ENCODE measurements at regions not wholly inside any gene's neighbourhood (a gene's known extent, or its start where the extent isn't known, plus 50 kb on each side); places are given as distances from the start of the nearest gene placed in this dataset.
"Not testable (repeated sequence)": the region's sequence is repeated elsewhere in the genome, so short reads cannot be mapped to it uniquely, and the experiment has no call there.

GRCh38 chr2:134035605-134036370, 218.1 kb upstream of the MGAT5 start:
- DNase-seq = no peak

GRCh38 chr2:134039912-134040581, 213.8 kb upstream of the MGAT5 start:
- DNase-seq = no peak

GRCh38 chr2:134040626-134041172, 213.2 kb upstream of the MGAT5 start:
- DNase-seq = not testable (repeated sequence)

- DNase-seq = no peak
Measured at GRCh38 chr2:134041877-134042276, 212.0 kb upstream of the MGAT5 start.

- not testable (repeated sequence) for DNase-seq
Measured at GRCh38 chr2:134043028-134043427, 210.8 kb upstream of the MGAT5 start.

- DNase-seq = no peak
Measured at GRCh38 chr2:134052173-134052572, 201.7 kb upstream of the MGAT5 start.

- no peak for DNase-seq
Measured at GRCh38 chr2:134056173-134056572, 197.7 kb upstream of the MGAT5 start.

- DNase-seq = not testable (repeated sequence)
Measured at GRCh38 chr2:134061066-134061465, 192.8 kb upstream of the MGAT5 start.

- DNase-seq = not testable (repeated sequence)
Measured at GRCh38 chr2:134062235-134062634, 191.6 kb upstream of the MGAT5 start.

- not testable (repeated sequence) for DNase-seq
Measured at GRCh38 chr2:134063916-134064315, 190.0 kb upstream of the MGAT5 start.

GRCh38 chr2:134070281-134070741, 183.6 kb upstream of the MGAT5 start:
- no peak for DNase-seq

- no peak for DNase-seq
Measured at GRCh38 chr2:134072341-134072740, 181.5 kb upstream of the MGAT5 start.

- DNase-seq = no peak
Measured at GRCh38 chr2:134073023-134073422, 180.8 kb upstream of the MGAT5 start.

GRCh38 chr2:134074619-134075018, 179.3 kb upstream of the MGAT5 start:
- DNase-seq = no peak

- no peak for DNase-seq
Measured at GRCh38 chr2:134075204-134075603, 178.7 kb upstream of the MGAT5 start.

GRCh38 chr2:134078354-134078753, 175.5 kb upstream of the MGAT5 start:
- DNase-seq = no peak

GRCh38 chr2:134079373-134079772, 174.5 kb upstream of the MGAT5 start:
- no peak for DNase-seq

GRCh38 chr2:134080386-134081089, 173.3 kb upstream of the MGAT5 start:
- no peak for DNase-seq

- DNase-seq = no peak
Measured at GRCh38 chr2:134081238-134081938, 172.5 kb upstream of the MGAT5 start.

GRCh38 chr2:134083548-134083947, 170.3 kb upstream of the MGAT5 start:
- no peak for DNase-seq

GRCh38 chr2:134086594-134087219, 167.2 kb upstream of the MGAT5 start:
- DNase-seq = no peak

- no peak for DNase-seq
Measured at GRCh38 chr2:134087371-134087921, 166.4 kb upstream of the MGAT5 start.
